Body of pancreas (tissue), 4 donors: ENCODE measurements at regions not wholly inside any gene's neighbourhood (a gene's known extent, or its start where the extent isn't known, plus 50 kb on each side); places are given as distances from the start of the nearest gene placed in this dataset.

Source experiments
- POLR2A ChIP-seq, 3 donors: fragments of 450-650 bp; IDR thresholded peaks; one replicate each; pipeline ENCODE4 v1.6.1; 2016; ENCODE audit warnings: antibody characterized with exemption in 3 of 3, mild to moderate bottlenecking in 2 of 3
- TF ChIP-seq, protein P1 (sequence below), 7 experiments: fragments of 450-650 bp in 4 of 7; fragments of 200-600 bp in 3 of 7; sonication (generic) in 3 of 7; IDR thresholded peaks; one replicate each; pipeline ENCODE4 v1.5.1; 2016 to 2019; ENCODE audit warnings: antibody characterized with exemption in 7 of 7

DNA sequence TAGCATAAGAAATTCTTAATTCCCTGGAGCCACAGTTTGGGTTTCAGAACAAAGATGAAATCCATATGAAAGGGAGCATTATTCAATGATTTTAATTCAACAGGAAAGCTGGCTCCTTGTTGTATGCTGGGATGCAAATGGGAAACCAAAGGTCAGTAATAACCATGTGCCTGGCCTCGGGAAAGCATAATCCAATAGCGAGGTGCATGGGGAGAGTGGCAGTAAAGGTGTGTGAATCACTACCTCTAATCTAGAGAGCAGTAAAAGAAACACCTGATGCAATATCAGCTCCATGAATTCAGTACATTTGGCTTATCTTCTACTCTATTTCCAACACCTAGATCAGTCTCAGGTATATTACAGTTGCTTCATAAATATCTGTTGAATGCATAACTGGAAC is 220.1 kb downstream of the FBXO15 start:
- TF ChIP-seq POLR2A (IDR thresholded peaks at IDR 0.05): no peak
- TF ChIP-seq, protein P1, sequence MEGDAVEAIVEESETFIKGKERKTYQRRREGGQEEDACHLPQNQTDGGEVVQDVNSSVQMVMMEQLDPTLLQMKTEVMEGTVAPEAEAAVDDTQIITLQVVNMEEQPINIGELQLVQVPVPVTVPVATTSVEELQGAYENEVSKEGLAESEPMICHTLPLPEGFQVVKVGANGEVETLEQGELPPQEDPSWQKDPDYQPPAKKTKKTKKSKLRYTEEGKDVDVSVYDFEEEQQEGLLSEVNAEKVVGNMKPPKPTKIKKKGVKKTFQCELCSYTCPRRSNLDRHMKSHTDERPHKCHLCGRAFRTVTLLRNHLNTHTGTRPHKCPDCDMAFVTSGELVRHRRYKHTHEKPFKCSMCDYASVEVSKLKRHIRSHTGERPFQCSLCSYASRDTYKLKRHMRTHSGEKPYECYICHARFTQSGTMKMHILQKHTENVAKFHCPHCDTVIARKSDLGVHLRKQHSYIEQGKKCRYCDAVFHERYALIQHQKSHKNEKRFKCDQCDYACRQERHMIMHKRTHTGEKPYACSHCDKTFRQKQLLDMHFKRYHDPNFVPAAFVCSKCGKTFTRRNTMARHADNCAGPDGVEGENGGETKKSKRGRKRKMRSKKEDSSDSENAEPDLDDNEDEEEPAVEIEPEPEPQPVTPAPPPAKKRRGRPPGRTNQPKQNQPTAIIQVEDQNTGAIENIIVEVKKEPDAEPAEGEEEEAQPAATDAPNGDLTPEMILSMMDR (IDR thresholded peaks at IDR 0.05): no peak
